GM19455 (cell line): ENCODE measurements at regions not wholly inside any gene's neighbourhood (a gene's known extent, or its start where the extent isn't known, plus 50 kb on each side); places are given as distances from the start of the nearest gene placed in this dataset.

Experiments used
- ATAC-seq: cut with Tn5 transposase; IDR thresholded peaks from one replicate; pipeline ENCODE4 v1.9.1; 2021; ENCODE audit not compliant: unreplicated experiment

DNA sequence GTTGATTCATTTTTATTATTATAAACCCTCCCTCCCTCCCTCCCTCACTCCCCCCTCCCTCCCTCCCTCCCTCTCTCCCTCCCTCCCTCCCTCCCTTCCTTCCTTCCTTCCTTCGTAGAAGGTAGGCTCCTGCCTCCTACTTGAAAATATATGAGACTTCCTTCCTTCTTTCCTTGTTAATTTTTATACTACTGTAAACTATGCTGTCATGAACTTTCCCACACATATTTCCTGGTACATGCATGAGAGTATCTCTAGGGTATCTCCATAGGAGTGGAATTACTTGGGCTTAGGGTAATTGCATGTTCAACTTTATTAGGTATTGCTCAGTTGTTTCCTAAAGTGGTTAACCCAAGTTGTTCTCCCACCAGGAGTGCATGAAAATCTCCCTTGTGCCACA lies 330.6 kb downstream of the KCNRG start:
- no peak for ATAC-seq

DNA sequence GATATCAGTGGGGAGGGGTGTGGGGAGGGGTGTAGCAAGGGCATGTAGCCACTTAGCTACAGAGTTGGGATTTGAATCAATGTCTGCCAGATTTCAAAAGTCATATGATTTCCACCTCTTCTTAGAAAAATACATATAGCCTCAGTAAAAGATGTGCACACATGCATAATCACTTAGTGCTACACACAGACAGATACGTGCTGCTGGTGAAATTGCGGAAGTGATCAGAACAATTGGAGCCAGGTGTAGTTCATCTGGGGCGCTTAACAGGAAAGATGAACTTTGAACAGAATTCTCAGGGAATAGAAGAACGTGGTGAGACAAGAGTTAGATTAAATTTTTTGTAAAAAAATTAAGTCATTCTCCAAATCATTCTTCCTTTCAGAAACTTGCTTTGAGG lies 333.1 kb downstream of the KCNRG start:
- ATAC-seq: no peak

DNA sequence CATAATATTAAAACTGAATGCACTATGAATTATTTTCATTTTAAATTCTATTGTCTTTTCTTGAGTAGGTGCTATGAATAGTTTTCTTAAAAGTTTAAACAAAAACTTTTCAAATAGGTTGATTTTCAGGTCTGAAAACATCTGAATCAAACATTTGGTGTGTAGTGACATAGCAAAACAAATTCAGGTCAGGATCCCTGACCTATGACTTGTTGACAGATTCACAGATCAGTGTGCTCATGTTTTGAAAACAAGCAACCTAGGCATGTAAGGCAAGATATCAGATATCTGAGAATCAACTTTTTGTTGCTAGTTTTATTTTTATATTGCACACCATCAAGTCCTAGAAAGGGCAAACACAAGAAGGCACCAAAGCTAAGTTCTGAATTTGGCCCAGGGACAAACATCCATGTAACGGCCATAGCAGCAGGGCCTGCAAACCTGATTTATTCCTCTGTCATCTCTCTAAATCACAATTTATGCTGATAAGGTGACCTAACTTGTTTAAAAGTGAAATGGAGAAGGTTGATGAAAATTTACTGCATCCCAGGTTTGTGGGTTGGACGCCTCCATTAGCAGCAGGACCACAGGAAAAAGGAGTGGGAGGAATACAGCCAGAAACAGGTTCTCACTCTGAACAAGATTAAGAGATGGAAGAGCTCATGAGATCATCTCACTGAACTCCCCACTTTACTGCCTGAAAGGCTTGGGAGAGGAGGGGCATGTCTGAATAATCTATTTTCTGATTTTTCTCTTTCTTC lies 337.7 kb downstream of the KCNRG start:
- no peak for ATAC-seq

DNA sequence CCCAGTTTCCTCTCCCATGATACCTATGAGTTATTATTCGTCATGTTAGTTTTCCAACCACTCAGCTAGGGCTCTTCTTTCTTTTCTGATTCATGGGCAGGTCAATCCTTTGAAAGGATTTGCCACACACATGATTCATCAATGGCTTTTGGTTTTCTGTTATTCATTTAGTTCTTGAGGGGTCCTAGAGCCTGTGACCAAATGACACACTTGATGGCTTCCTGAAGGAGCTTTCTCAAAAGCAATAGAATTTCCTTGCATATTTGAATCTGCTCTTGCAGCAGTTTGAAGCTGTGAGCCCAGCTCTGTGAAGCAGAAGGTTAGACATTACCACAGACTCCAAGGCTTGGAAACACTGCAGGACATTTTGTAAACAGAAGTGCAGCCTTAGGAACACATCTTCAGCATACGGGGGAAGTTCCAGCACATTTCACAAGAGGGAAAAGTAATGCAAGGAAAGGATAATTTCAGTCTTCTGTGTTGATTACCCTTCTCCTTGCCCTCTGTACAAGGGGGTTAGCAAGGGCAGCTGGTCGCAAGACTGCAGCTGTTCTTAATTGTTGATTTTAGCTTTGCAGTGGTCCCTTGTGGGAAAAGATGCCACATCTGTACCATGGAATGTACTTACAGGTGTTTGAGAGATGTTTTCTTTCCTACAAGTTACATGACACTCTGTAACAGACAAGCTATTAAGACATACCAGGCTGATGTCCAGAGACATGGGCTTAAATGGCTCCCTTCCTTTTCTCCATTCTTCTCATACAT lies 338.6 kb downstream of the KCNRG start:
- ATAC-seq: no peak

DNA sequence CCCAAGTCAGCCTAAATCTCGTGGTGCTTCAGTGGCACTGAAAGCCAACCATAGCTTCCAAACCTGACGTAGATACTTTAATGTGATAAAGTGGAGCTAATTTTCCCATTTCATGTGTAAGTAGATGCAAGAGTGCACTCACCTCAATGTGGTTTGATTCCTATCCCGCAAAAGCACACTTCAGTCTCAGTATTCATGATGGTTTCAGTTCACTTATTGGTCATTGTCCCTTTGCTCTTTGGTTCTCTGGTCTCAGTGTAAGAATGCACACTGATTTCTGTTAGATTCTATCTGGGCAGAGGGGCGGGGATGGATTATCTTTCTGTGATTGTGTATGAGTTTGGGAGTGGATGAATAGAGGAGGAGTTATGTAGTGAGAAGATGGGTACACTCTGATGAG lies 340.6 kb downstream of the KCNRG start:
- ATAC-seq: no peak

DNA sequence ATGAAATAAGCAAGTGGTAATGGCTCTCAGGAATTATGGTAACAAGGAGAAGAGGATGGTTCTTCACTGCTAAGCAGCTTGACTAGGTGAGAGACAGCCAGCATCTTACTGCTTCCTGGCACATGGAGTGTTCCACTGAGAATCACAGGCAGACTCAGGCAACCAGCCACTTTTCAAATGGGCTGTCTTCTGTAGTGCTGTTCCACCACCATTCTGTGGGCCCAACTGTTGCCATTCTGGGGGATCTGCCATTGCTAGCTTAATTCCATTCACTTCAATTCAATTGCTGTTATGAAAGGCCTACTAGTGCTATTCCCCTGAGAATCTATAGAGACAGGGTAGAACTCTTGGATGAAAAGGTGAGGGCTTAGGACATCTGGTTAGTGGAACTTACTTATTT lies 341.9 kb downstream of the KCNRG start:
- no peak for ATAC-seq

DNA sequence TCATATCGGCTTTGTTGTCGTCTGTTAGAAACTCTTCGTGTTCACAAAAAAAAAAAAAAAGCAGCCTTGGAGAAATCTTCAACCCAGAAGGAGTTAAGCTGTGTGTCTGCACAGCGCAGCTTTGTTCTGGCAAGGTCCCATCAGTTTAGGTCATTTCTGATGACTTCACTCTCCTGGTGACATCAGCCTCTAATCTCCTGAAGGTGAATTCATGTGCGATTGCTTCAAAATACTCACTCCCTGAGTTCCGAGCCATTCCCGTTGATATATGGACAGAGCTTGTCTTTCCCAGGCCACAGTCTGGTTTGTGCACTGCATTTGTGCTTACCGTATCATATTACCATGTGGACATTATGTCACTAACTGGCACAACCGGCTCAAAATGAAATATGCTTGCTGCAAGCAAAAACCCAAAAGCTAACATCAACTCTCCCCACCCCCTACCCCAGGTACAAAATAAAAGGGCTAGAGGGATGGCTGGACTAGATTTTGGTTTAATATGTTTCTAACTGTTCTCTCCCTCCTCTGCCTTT lies 342.4 kb downstream of the KCNRG start:
- ATAC-seq: no peak

DNA sequence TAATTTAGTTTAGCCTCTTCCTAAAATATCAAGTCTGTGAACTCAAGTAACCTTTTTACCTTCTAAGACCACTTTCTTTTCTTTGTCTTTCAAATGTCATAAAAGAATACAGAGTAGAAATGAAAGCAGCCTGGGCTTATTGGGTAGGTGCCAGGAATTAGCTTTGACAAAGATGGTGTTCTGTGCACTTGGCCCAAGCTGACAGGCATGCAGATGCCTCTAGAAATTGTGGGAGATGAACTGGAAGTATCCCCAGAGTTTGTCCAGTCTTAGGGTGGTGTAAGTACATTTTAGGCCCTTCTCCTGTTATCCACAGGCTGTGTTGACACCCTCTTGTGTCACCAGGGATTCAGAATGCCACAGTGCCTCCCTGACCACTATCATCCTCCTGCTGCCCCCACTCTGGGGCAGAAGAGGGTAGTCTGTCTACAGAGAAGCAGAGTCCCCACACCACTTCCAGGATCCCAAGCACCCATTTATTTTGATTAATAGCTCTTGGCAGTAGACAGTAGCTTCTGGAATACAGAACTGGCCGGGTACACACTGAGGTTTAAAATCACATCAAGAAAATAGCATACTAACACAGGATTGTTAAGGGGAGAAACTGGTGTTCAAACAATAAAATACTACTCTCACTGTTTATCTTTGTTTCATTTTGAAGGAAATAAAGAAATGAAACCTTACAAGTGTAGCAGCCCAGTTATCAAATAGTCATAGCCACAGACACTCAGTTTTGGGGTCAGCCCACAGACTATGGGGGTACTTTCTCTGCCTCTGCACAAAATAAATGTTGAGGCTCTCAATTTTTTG lies 343.2 kb downstream of the KCNRG start:
- ATAC-seq: no peak

DNA sequence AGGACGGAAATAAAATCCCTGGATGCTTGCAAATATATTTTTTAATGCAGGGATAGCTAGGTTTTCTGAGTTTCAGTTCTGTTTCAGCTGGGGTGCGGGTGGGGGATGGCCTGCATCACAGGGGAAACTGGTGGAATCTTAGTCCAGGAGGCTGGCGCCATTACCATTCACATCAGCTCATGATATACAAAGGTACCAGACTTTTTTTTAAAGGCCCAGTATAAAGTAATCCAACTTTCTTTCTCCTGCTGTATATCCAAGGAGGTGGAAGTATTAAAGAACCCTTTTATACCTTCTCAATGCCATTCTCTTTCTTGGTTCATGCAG lies 343.8 kb downstream of the KCNRG start:
- no peak for ATAC-seq

DNA sequence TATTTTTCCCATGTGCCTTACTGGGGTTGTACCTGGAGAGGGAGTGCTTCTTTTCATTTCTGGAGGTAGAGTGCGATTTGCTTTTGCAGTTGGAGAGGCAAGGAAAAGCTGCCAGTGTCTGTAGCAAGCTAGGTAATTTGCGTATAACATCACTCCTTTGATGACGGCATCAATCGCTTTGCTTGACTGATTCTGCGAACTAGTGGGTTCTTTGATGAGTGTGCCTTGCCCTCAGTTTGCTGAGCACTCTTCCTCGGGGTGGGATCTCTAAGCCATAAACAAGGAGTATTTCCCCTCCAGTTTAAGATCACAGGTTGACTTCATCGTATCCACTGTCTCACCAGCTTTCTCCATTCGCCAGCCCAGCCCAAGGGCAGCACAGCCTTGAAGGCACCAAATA lies 344.5 kb downstream of the KCNRG start:
- no peak for ATAC-seq

DNA sequence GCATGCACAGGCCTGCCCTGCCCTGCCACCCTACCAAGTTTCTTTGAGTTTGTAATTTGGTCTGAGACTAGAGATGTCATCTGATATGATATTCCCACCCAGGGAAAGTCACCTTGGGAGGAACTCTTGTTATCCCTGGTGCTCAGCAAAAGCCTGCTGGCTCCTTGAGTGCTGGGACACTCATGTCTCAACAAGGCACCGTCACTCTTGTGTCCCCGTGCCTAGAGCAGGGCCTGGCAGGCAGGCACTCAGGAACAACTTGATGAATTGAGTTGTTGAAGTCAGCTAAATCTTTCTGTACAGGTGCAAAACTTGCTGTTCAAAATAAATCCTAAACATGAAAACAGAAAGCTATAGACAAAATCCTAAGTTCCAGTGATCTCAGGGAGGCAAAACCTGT lies 345.4 kb downstream of the KCNRG start:
- ATAC-seq: no peak

DNA sequence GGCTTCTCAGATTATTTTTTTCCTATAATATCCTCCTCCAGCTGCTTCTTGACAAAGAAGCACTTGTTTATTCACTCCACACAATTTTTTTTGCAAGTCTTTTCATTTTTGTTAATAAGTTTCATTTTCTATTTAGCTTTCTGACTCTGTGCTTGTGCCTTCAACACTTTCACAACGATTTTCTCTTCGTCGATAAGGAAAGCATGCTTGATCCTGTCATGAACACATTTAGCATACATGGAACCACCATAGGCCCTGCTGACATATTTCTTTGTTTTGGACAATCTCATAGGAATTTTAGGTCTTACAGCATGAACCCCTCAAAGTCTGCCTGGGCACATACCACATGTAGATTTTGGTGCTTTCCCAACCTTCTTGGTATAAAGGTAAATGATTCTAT lies 346.0 kb downstream of the KCNRG start:
- no peak for ATAC-seq

DNA sequence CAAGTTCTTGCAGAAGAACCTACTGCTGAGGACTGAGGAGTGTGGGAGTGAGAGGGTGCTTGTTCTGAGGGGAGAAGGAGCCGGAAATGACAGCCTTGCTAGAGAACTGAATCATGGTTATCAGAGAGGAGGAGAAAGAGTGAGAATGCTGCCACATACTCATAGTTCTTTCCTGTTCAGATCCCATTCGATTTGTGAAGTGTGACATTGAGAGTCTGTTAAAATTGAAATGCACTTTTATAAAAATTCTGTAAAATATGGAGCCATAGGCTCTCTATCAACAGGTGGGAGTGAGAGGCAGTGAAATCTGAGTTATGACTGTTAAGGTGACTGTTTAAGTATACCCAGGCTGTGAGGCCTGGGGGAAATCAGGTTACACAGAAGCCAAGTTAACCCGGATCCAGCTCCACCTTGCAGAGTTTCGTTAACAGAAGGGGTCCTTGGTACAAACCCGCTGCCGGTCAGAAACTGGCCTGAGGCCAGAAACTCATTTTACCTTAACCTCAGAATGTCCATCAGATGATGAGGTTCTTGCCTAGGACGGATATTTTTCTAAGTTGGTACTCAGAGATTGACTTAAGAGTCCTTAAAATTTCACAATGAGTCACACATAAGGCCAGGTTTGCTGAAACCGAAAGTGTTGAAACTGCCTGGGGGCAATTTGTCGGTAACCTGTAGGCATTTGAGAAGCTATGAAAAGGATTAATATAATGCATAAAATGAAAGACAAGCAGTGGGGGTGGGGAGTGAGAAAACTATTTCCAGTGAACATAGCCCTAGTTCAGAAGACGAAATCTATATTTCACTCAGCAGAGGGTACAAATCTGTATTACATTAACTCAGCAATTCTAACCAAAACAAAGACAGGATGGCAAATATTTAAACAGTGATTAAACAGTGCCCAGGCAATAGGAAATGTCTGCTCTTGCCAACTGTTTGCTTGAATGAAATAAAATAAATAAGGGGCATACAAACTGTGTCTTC lies 350.5 kb downstream of the KCNRG start:
- peak; percentile 59 for ATAC-seq

DNA sequence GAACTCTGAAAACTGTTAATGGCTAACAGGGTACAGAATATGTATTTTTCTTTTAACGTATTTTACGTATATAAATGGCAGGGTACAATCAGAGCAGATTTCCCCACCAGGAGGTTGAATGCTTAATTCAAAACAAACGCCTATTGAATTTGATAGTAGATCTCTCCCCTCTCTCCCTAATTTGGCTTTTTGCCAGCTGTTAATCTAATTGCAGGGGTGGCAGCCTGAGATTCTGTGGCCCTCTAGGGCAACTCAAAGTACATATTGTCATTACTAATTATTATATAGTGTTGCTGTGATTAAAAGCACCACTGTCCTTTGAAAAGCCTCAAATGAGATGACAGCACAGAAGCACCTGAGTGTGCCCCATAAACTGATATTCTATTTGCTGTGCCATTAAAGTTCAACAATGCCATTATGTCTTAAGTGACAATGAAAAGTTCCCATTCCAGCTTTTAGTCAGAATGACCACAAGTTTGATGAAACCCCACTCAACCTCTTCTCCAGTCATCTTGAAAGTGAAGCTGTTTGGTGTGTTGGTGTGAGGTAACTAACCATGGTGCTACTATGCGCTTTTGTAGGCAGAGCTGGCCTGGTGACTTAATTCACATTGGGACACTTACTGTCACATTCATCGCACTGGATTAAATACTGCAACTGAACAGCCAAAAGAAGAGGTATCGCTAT lies 351.4 kb downstream of the KCNRG start:
- peak; percentile 57 for ATAC-seq

DNA sequence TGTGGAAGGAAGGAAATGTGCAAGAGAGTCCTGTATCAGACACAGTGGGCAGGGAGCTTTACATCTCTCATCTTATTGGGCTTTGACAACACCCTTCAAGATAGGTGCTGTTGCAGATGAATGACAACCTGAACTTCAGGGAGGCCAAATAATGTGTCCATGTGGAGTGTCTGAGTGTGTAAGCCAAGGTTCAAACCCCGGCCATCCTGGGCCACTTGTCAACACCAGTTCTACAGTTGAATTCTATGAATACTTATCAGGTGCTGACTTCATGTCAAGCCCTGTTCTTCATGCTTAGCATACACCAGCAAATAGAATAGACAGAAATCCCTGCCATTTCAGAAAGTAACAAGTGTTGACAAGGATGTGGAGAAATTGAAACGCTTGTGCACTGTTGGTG lies 354.4 kb downstream of the KCNRG start:
- no peak for ATAC-seq

DNA sequence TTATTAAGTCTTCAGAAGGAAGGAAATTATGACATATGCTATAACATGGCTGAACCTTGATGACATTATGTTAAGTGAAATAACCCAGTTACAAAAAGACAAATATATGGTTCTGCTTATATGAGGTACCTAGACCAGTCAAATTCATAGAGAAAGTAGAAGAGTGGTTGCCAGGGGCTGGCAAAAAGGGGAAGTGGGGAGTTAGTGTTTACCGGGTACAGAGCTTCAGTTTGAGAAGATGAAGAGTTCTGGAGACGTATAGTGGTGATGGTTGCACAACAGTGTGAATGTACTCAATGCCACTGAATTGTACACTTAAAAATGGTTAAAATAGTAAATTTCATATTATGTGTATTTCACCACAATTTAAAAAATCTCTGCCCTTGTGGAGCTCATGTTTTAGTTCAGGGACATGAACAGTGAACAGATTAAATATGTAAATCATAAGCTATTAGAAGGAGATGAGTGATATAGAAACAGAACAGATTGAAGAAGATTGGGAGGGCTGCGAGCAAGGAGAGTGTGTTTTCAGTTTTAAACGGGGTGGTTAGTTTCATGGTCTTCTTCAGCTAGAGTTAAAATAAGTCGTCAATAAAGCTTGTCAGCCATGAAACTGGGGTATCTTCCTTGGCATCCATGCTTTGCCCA lies 355.2 kb downstream of the KCNRG start:
- peak; percentile 53 for ATAC-seq

DNA sequence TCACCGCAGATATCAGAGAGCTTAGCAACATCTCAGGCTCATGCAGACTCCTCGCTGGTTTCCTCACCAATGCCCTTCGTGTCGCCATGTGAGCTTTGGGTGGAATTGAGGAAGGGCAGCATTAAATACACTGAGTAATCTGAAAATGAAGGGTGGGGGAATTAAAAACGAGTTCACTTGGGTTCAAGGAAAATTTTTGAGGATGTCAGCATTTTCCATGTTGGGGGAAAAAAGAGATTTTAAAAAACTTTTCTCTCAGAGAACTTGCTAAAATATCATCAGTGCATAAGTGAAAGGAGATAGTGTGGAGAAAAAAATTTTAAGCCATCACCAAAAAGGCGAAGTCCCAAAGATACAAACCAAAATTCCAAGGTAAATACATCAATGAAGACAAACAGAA lies 359.3 kb downstream of the KCNRG start:
- ATAC-seq: no peak

DNA sequence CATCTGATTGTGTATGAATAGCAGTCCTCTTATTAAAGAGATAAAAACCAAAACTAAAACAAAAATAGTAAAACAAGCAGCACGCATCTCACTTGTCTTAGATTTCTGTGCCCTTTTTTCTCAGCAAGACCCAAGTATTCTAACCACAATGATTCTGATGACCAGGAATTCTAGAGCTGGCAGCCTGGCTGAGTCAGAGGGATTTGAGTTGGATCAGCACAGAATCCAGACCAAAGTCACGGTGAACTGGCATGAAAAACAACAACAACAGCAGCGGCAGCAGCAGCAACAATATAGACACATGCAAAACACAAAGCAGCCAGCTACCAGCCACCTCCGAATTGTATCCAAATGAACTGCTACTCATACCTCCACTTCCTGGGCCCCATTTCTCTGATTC lies 360.5 kb downstream of the KCNRG start:
- ATAC-seq: no peak

DNA sequence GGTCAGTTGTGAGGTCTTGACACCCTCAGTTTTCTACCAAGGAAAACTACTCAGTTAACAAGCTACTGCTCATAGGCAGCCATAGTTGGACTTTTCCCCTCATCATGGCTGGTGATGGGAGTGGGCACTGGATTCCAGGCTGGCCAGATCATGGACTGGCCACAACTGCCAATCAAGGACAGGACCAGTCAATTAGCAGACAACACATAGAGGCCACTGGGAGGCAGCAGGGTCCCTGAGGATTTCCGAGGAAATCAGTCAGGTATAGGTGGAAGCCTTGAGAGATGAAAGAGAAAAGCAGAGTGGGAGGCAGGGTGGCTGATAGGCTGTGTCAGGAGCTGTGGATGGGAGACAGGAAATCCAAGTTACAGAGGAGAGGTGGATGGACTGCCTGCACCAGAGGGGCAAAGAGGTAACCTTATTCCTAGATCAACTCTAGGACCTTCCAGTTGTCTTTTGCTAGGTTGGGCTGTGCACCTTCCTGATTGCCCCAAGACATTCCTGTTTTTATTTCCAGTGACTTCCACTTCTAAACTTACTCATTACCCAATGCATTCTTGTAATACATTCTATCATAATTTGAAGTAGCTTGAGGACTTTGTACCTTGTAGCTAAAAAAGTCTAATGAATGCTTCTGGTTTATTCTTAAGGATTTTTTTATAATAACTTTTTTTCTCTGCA lies 361.8 kb downstream of the KCNRG start:
- no peak for ATAC-seq
